Activated CD4-positive, alpha-beta T cell treated with anti-CD3 and anti-CD28 coated beads for 48 hours (primary cell): ENCODE measurements at regions not wholly inside any gene's neighbourhood (a gene's known extent, or its start where the extent isn't known, plus 50 kb on each side); places are given as distances from the start of the nearest gene placed in this dataset.

Experiments used
- DNase-seq: peaks from one replicate; pipeline ENCODE4 v3.0.0-alpha.2; 2020

GRCh38 chr2:240227538-240228428 is 87.3 kb upstream of the OTOS start:
- no peak for DNase-seq

- no peak for DNase-seq
Measured at GRCh38 chr2:240229005-240229404, 88.5 kb upstream of the OTOS start.

GRCh38 chr2:240229603-240230235 is 89.3 kb upstream of the OTOS start:
- DNase-seq: no peak

GRCh38 chr2:240230291-240230931 is 90.0 kb upstream of the OTOS start:
- DNase-seq: no peak

- DNase-seq: no peak
Measured at GRCh38 chr2:240231838-240232244, 91.4 kb upstream of the OTOS start.

- no peak for DNase-seq
Measured at GRCh38 chr2:240232264-240232915, 91.9 kb upstream of the OTOS start.

GRCh38 chr2:240232961-240233884 is 92.8 kb upstream of the OTOS start:
- DNase-seq: peak; percentile 85

- DNase-seq: no peak
Measured at GRCh38 chr2:240233885-240234502, 93.5 kb upstream of the OTOS start.

- no peak for DNase-seq
Measured at GRCh38 chr2:240234503-240234951, 94.1 kb upstream of the OTOS start.

GRCh38 chr2:240235149-240235803 is 94.8 kb upstream of the OTOS start:
- DNase-seq: no peak

- no peak for DNase-seq
Measured at GRCh38 chr2:240235811-240236210, 95.4 kb upstream of the OTOS start.

GRCh38 chr2:240236217-240237111 is 96.0 kb upstream of the OTOS start:
- peak; percentile 18 for DNase-seq

GRCh38 chr2:240237609-240238174 is 97.2 kb upstream of the OTOS start:
- DNase-seq: no peak

GRCh38 chr2:240238201-240238600 is 97.7 kb upstream of the OTOS start:
- no peak for DNase-seq

- no peak for DNase-seq
Measured at GRCh38 chr2:240238786-240239185, 98.3 kb upstream of the OTOS start.

GRCh38 chr2:240239325-240239724 is 98.9 kb upstream of the OTOS start:
- no peak for DNase-seq

GRCh38 chr2:240240017-240240734 is 99.7 kb upstream of the OTOS start:
- no peak for DNase-seq

- no peak for DNase-seq
Measured at GRCh38 chr2:240240781-240241180, 100.3 kb upstream of the OTOS start.

- DNase-seq: no peak
Measured at GRCh38 chr2:240241572-240241971, 101.1 kb upstream of the OTOS start.
